Esophagus (tissue), 2 donors: ENCODE measurements at regions not wholly inside any gene's neighbourhood (a gene's known extent, or its start where the extent isn't known, plus 50 kb on each side); places are given as distances from the start of the nearest gene placed in this dataset.

ENCODE experiments used
- H3K27ac ChIP-seq, 2 donors: one replicate each; pipeline ENCODE4 v1.5.1; 2013; ENCODE audit warnings: low read depth in 2 of 2, mild to moderate bottlenecking in 2 of 2, inconsistent platforms in 1 of 2, low read length in 1 of 2, moderate library complexity in 1 of 2
- H3K27me3 ChIP-seq, 2 donors: one replicate each; pipeline ENCODE4 v1.6.1; 2013; ENCODE audit warnings: low read length in 2 of 2, control low read depth in 1 of 2, mild to moderate bottlenecking in 1 of 2; ENCODE audit not compliant: insufficient read depth in 2 of 2, control insufficient read depth in 1 of 2
- H3K36me3 ChIP-seq, 2 donors: one replicate each; pipeline ENCODE4 v1.6.1; 2013; ENCODE audit warnings: low read length in 1 of 2; ENCODE audit not compliant: control insufficient read depth in 2 of 2, insufficient read depth in 2 of 2
- H3K4me1 ChIP-seq, 2 donors: one replicate each; pipeline ENCODE4 v1.6.1; 2013; ENCODE audit warnings: low read length in 1 of 2; ENCODE audit not compliant: control insufficient read depth in 2 of 2, insufficient read depth in 2 of 2
- H3K4me3 ChIP-seq, 2 donors: one replicate each; pipeline ENCODE4 v1.5.1; 2013; ENCODE audit warnings: low read length in 2 of 2, mild to moderate bottlenecking in 2 of 2, low read depth in 1 of 2, moderate library complexity in 1 of 2
- H3K9me3 ChIP-seq, 2 donors: one replicate each; pipeline ENCODE4 v1.6.1; 2013; ENCODE audit warnings: mild to moderate bottlenecking in 2 of 2, low read depth in 1 of 2, low read length in 1 of 2, moderate library complexity in 1 of 2; ENCODE audit not compliant: control insufficient read depth in 2 of 2, insufficient read depth in 1 of 2
- WGBS, 2 donors: extraction: QIAGEN DNeasy Blood & Tissue Kit; methylation state at CpG; one replicate each; pipeline ENCODE4 v1.1.7; 2013; 5-methylcytosine and 5-hydroxymethylcytosine counted together
- donor health status: healthy with polysubstance abuse.
- donor health status: Bipolar disorder and iron deficiency.

DNA sequence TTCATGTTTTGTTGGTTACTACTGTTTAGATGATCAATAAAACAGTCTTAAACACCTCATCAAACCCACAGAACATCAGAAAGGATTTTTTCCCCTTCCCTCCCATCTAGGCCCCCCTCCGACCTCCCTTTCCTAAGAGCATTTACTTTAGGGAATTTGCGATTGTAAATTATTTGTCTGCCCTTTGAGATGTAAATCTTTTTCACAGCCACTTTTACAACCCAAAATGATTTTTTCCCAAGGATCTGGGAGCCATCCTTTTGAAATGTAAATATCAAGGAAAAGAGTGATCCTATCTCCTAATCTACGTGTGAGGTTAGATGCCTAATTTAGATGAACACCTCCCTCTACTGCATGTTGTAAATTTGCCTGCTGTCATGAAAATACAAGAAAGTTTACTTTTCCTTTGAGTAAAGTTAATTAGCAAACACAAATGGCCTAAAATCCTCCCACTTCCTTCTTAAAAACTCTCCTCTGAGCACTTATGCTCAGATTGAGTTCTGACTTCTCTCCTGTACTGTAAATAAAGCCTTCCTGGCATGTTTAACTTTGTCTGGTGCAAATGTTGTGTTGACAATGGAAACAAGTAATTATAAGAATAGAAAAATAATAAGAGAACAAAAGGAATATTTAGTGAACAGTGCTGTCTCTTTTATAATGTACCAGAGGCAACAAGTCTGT is 1646.9 kb upstream of the SPRY2 start:
- Histone ChIP-seq H3K9me3 (no peaks in the 10 kb centered on the region), H3K4me1 (no peaks in the 10 kb centered on the region), H3K36me3 (no peaks in the 10 kb centered on the region), H3K4me3 (no peak overlapping the region), H3K27ac (no peak overlapping the region), H3K27me3 (no peaks in the 10 kb centered on the region)
- WGBS, 2 donors = 75 to 79% methylated on average over 3 of the region's 3 CpGs

DNA sequence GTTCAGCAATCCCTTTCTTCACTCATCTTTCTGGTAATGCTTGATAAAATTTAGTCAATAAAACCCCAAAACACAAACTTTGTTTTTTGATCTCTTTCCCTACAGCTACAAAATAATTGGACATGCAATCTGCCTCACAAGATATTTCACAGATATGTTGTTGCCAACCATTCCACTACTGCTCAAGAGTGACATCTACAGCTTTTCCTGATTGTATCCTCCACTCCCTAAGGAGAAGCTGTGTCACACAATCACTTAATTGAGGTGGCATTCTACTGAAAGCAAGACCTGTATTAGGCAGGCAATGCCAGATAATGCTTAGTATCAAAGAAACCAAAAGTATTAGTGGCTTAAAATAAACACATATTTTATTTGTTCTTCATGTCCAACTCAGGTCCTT is 1646.2 kb upstream of the SPRY2 start:
- H3K4me3 ChIP-seq = no peak overlapping the region
- H3K4me1 ChIP-seq = no peaks in the 10 kb centered on the region
- H3K36me3 ChIP-seq = no peaks in the 10 kb centered on the region
- no peaks in the 10 kb centered on the region for H3K9me3 ChIP-seq
- H3K27me3 ChIP-seq = no peaks in the 10 kb centered on the region
- no peak overlapping the region for H3K27ac ChIP-seq

DNA sequence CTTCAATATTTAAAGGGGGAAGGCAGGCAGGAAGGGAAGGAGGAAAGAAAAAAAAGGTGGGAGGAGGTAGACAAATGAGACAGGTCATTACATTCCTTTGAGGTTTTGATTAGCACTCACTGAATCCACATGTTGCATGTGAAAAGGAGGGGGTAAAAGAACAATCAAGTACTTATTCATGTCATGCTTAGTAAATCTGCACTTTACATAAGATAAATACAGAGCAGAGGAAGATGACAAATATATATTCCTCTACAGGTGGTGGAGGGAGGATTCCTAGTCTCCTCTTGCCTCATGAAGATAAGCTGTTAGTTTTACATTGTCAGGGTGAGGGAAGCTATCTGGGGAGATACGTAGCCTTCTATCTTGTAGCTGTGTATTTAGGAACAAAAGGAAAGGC is 1645.4 kb upstream of the SPRY2 start:
- Histone ChIP-seq H3K9me3 (no peaks in the 10 kb centered on the region), H3K4me1 (no peaks in the 10 kb centered on the region), H3K27me3 (no peaks in the 10 kb centered on the region), H3K27ac (no peak overlapping the region), H3K36me3 (no peaks in the 10 kb centered on the region), H3K4me3 (no peak overlapping the region)
- 68 to 88% methylated on average over 1 of the region's 1 CpG for WGBS, 2 donors

GRCh38 chr13:81957121-81957520 is 1616.2 kb upstream of the SPRY2 start:
- Histone ChIP-seq H3K27me3 (no peaks in the 10 kb centered on the region), H3K4me1 (no peaks in the 10 kb centered on the region), H3K9me3 (peaks cover 0 to 2% of the 10 kb centered on the region in 2 donors), H3K27ac (no peak overlapping the region), H3K4me3 (no peak overlapping the region), H3K36me3 (no peaks in the 10 kb centered on the region)

DNA sequence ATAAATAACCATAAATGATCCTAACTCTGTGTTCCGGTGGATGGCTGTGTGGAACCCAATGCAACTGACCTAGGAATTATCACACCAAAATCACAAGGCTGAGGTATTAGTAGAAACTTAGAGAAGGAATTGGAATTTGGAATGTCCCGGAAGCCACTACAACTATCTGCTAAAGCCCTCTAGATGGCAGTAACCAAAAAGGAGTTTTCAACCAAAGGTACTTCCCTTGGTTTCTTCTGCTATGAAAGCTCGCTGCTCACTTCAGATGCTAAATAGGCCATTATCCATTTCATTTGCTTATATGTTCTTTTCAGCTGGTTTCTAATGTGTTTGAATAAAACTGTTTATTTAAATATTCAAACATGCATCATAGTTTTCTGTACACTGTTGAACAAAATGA is 1589.1 kb upstream of the SPRY2 start:
- Histone ChIP-seq H3K27me3 (no peaks in the 10 kb centered on the region), H3K27ac (no peak overlapping the region), H3K36me3 (no peaks in the 10 kb centered on the region), H3K9me3 (no peaks in the 10 kb centered on the region), H3K4me1 (no peaks in the 10 kb centered on the region), H3K4me3 (no peak overlapping the region)
- 33 to 38% methylated on average over 3 of the region's 3 CpGs for WGBS, 2 donors

- Histone ChIP-seq H3K36me3 (no peaks in the 10 kb centered on the region), H3K27ac (no peak overlapping the region), H3K9me3 (no peaks in the 10 kb centered on the region), H3K27me3 (no peaks in the 10 kb centered on the region), H3K4me1 (no peaks in the 10 kb centered on the region), H3K4me3 (no peak overlapping the region)
Measured at GRCh38 chr13:81927347-81927746, 1586.4 kb upstream of the SPRY2 start.

- no peak overlapping the region for H3K27ac ChIP-seq
- 55 to 80% methylated on average over 2 of the region's 2 CpGs for WGBS, 2 donors
- no peak overlapping the region for H3K4me3 ChIP-seq
- H3K36me3 ChIP-seq = no peaks in the 10 kb centered on the region
- no peaks in the 10 kb centered on the region for H3K27me3 ChIP-seq
- no peaks in the 10 kb centered on the region for H3K4me1 ChIP-seq
- H3K9me3 ChIP-seq = no peaks in the 10 kb centered on the region
Measured at GRCh38 chr13:81917810-81918209, 1576.9 kb upstream of the SPRY2 start.

DNA sequence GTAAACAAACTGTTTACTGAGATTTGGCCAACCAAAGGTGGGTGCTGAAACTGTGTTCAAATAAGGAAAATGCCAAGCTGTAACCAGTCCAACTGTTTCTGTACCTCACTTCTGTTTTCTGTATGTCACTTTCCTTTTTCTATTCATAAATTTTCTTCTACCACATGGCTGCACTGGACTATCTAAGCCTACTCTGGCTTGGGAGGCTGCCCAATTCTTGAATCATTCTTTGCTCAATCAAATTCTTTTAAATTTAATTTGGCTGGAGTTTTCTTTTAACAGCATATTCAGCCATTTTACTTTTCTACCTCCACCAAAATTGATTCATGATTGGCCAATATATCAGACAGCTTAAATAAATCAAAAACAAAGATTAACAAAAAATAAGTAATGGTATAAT is 1575.5 kb upstream of the SPRY2 start:
- no peaks in the 10 kb centered on the region for H3K9me3 ChIP-seq
- no peak overlapping the region for H3K27ac ChIP-seq

GRCh38 chr13:81907787-81908372 is 1567.0 kb upstream of the SPRY2 start:
- H3K27me3 ChIP-seq = no peaks in the 10 kb centered on the region
- peaks cover 0 to 2% of the 10 kb centered on the region in 2 donors for H3K9me3 ChIP-seq
- no peak overlapping the region for H3K27ac ChIP-seq
- H3K4me1 ChIP-seq = no peaks in the 10 kb centered on the region
- H3K36me3 ChIP-seq = no peaks in the 10 kb centered on the region
- no peak overlapping the region for H3K4me3 ChIP-seq
- 72 to 76% methylated on average over 1 of the region's 1 CpG for WGBS, 2 donors

More for the DNA sequence above, 1575.5 kb upstream of the SPRY2 start:
- Histone ChIP-seq H3K36me3 (no peaks in the 10 kb centered on the region), H3K4me1 (no peaks in the 10 kb centered on the region), H3K27me3 (no peaks in the 10 kb centered on the region), H3K4me3 (no peak overlapping the region)

DNA sequence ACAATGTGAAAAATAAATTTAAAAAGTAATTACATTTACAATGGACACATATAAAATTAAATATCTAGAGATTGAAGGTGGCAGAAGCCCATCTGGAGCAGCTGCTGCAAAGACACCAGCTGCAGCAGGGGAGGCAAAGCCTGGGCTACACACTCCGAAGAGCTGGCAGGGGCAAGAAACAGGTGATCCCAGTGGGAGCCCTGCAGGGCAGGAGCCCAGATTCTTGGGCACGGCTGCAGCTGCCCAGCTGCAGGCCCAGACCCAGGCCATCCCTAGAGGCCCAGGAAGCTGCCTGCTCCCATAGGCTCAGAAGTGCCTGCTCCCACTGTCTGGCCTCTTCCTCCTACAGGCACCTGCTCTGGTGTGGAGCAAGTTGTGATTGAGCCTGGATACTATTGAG is 1547.9 kb upstream of the SPRY2 start:
- Histone ChIP-seq H3K27ac (no peak overlapping the region), H3K36me3 (no peaks in the 10 kb centered on the region), H3K9me3 (peaks cover 9 to 13% of the 10 kb centered on the region in 2 donors), H3K4me1 (no peaks in the 10 kb centered on the region), H3K4me3 (no peak overlapping the region), H3K27me3 (no peaks in the 10 kb centered on the region)
- 82 to 89% methylated on average over 2 of the region's 2 CpGs for WGBS, 2 donors
